ENCODE measurements at regions not wholly inside any gene's neighbourhood (a gene's known extent, or its start where the extent isn't known, plus 50 kb on each side); places are given as distances from the start of the nearest gene placed in this dataset.
"Not testable (repeated sequence)": the region's sequence is repeated elsewhere in the genome, so short reads cannot be mapped to it uniquely, and the experiment has no call there.

DNA sequence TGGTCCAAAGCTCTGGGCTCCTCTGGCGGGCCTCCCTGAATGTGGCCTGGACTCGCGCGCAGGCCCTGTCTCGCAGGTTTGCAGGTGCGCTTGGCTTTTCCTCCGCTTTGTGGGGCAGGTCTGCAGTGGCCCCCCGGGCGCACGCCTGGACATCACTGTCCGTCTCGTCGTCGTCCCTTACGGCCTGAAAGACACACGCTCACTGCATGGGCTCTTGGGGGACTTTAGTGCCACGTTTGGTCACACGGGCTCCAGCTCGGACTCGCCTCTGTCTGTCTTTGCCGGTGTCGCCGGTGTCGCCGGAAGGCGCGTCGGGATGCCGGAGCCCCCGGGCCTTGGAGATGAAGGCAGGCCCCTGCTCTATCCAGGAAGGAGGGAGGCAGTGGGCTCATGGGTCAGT is 1419.9 kb upstream of the PCDH10 start:
- H3K79me2 ChIP-seq (ENCODE audit: control insufficient read depth, insufficient read depth, low read length); H3K9ac ChIP-seq (ENCODE audit: low read length); H2BK15ac ChIP-seq (replicated peaks; ENCODE audit: low read depth): not testable (repeated sequence)

DNA sequence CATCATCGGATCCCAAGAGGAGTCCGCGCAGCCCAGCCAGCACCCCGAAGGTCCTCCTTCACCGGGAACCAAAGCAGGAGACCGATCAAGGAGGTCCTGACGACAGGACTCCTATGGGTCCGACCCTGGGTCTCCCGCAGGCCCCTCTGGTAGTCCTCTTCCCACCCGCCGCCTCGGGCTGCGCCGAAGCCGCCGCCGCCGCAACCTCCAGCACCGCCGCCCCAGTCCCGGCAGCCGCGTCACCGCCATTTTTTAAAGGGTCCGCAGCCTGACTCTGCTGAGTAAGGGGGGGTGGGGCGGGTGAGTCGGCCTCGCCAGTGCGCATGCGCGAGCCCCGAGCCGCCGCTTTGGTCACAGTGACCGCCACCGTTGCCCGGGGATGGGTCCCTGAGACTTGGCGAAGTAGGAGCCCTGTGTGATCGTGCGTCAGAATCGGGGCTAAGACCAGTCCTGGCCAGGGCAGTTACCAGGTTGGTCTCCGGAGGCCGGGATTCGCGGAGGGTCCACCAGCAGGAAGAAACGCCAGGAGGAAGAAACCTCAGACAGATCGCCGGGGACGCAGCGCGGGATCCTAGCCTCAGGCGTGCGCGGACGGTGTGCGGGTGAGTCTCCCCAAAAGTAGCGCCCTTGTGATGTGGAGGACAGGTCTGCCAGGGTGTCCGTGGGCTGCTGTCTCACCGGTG is 1419.2 kb upstream of the PCDH10 start:
- not testable (repeated sequence) for H3K79me2 ChIP-seq (ENCODE audit: control insufficient read depth, insufficient read depth, low read length); H3K79me1 ChIP-seq (ENCODE audit: low read length); H3K4me3 ChIP-seq (ENCODE audit: low read length); H3K23ac ChIP-seq (ENCODE audit: low read length); H3K4me1 ChIP-seq (ENCODE audit: control insufficient read depth, low read depth, low read length); H3K36me3 ChIP-seq (ENCODE audit: control insufficient read depth, insufficient read depth, low read length); H2BK120ac ChIP-seq (ENCODE audit: low read depth, low read length); H4K5ac ChIP-seq (ENCODE audit: low read length); H2BK5ac ChIP-seq (ENCODE audit: low read length); H3K27me3 ChIP-seq (ENCODE audit: insufficient read depth, low read length, poor library complexity); H3K4ac ChIP-seq (ENCODE audit: low read depth, low read length); H3K27ac ChIP-seq (ENCODE audit: low read depth, low read length); H3K18ac ChIP-seq (ENCODE audit: low read length); H2AK5ac ChIP-seq (ENCODE audit: low read length); DNase-seq; H3K9ac ChIP-seq (ENCODE audit: low read length); H3K4me2 ChIP-seq (ENCODE audit: low read length); H2BK15ac ChIP-seq (replicated peaks; ENCODE audit: low read depth); H4K8ac ChIP-seq (ENCODE audit: low read depth, low read length); H3K56ac ChIP-seq (ENCODE audit: low read length)
- WGBS (ENCODE audit: extremely low coverage, insufficient coverage, low lambda C conversion rate) = no CpG with 5 or more reads among the region's 59 CpGs

More for the DNA sequence above, 1419.9 kb upstream of the PCDH10 start:
- not testable (repeated sequence) for H4K5ac ChIP-seq (ENCODE audit: low read length); H2BK120ac ChIP-seq (ENCODE audit: low read depth, low read length); H4K8ac ChIP-seq (ENCODE audit: low read depth, low read length); H3K18ac ChIP-seq (ENCODE audit: low read length); H3K56ac ChIP-seq (ENCODE audit: low read length); H2BK5ac ChIP-seq (ENCODE audit: low read length); H3K79me1 ChIP-seq (ENCODE audit: low read length); H3K36me3 ChIP-seq (ENCODE audit: control insufficient read depth, insufficient read depth, low read length); H3K27ac ChIP-seq (ENCODE audit: low read depth, low read length); H2AK5ac ChIP-seq (ENCODE audit: low read length); H3K4me1 ChIP-seq (ENCODE audit: control insufficient read depth, low read depth, low read length); H3K4me2 ChIP-seq (ENCODE audit: low read length); H3K27me3 ChIP-seq (ENCODE audit: insufficient read depth, low read length, poor library complexity); DNase-seq; H3K4me3 ChIP-seq (ENCODE audit: low read length); H3K4ac ChIP-seq (ENCODE audit: low read depth, low read length); H3K23ac ChIP-seq (ENCODE audit: low read length)
- WGBS (ENCODE audit: extremely low coverage, insufficient coverage, low lambda C conversion rate) = no CpG with 5 or more reads among the region's 30 CpGs

DNA sequence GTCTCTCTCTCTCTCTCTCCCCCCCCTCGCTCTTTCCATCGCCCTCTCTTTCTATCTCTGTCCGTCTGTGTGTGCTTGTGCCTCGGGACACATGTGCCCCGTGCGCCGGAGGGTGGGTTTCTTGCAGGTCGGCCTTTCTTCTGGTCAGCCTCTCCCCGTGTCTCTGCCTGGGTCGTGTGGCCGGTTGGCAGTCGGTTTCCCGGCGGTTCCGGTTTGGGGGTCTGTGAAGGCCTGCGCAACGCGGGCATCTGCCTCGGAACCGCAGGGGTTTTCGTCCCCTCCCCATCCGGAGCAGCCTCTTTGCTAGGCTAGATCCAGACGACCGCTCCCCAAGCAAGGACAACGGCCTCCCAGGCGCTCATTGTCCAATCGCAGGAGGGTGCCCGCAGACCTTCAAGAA is 1418.5 kb upstream of the PCDH10 start:
- H3K4me3 ChIP-seq (ENCODE audit: low read length); H3K9ac ChIP-seq (ENCODE audit: low read length); H3K4me1 ChIP-seq (ENCODE audit: control insufficient read depth, low read depth, low read length); H2BK5ac ChIP-seq (ENCODE audit: low read length); H3K4me2 ChIP-seq (ENCODE audit: low read length); H3K18ac ChIP-seq (ENCODE audit: low read length); H3K56ac ChIP-seq (ENCODE audit: low read length); H3K4ac ChIP-seq (ENCODE audit: low read depth, low read length); H4K8ac ChIP-seq (ENCODE audit: low read depth, low read length); H2BK120ac ChIP-seq (ENCODE audit: low read depth, low read length); H3K27ac ChIP-seq (ENCODE audit: low read depth, low read length); DNase-seq; H2AK5ac ChIP-seq (ENCODE audit: low read length); H3K36me3 ChIP-seq (ENCODE audit: control insufficient read depth, insufficient read depth, low read length); H2BK15ac ChIP-seq (replicated peaks; ENCODE audit: low read depth); H4K5ac ChIP-seq (ENCODE audit: low read length); H3K23ac ChIP-seq (ENCODE audit: low read length); H3K79me1 ChIP-seq (ENCODE audit: low read length); H3K79me2 ChIP-seq (ENCODE audit: control insufficient read depth, insufficient read depth, low read length); H3K27me3 ChIP-seq (ENCODE audit: insufficient read depth, low read length, poor library complexity): not testable (repeated sequence)
- no CpG with 5 or more reads among the region's 28 CpGs for WGBS (ENCODE audit: extremely low coverage, insufficient coverage, low lambda C conversion rate)

DNA sequence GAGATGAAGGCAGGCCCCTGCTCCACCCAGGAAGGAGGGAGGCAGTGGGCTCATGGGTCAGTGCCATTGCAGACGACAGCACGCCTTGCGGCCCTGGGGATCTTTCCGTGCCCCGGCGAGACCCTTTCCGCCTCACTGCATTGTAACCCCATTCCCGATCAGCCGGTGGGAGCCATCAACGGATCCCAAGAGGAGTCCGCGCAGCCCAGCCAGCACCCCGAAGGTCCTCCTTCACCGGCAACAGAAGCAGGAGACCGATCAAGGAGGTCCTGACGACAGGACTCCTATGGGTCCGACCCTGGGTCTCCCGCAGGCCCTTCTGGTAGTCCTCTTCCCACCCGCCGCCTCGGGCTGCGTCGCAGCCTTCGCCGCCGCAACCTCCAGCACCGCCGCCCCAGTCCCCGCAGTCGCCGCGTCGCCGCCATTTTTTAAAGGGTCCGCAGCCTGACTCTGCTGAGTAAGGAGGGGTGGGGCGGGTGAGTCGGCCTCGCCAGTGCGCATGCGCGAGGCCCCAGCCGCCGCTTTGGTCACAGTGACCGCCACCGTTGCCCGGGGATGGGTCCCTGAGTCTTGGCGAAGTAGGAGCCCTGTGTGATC is 1417.0 kb upstream of the PCDH10 start:
- H3K23ac ChIP-seq (ENCODE audit: low read length); H4K5ac ChIP-seq (ENCODE audit: low read length): not testable (repeated sequence)
- WGBS (ENCODE audit: extremely low coverage, insufficient coverage, low lambda C conversion rate) = no CpG with 5 or more reads among the region's 47 CpGs

DNA sequence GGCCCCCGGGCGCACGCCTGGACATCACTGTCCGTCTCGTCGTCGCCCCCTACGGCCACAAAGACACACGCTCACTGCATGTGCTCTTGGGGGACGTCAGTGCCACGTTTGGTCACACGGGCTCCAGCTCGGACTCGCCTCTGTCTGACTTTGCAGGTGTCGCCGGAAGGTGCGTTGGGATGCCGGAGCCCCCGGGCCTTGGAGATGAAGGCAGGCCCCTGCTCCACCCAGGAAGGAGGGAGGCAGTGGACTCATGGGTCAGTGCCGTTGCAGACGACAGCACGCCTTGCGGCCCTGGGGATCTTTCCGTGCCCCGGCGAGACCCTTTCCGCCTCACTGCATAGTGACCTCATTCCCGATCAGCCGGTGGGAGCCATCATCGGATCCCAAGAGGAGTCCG is 1414.8 kb upstream of the PCDH10 start:
- no CpG with 5 or more reads among the region's 31 CpGs for WGBS (ENCODE audit: extremely low coverage, insufficient coverage, low lambda C conversion rate)

More for the DNA sequence above, 1417.0 kb upstream of the PCDH10 start:
- not testable (repeated sequence) for H4K8ac ChIP-seq (ENCODE audit: low read depth, low read length); H2BK120ac ChIP-seq (ENCODE audit: low read depth, low read length); H3K4me2 ChIP-seq (ENCODE audit: low read length); H2AK5ac ChIP-seq (ENCODE audit: low read length); H3K9ac ChIP-seq (ENCODE audit: low read length); H3K18ac ChIP-seq (ENCODE audit: low read length); H3K4me3 ChIP-seq (ENCODE audit: low read length); H3K36me3 ChIP-seq (ENCODE audit: control insufficient read depth, insufficient read depth, low read length); H3K27ac ChIP-seq (ENCODE audit: low read depth, low read length); H3K27me3 ChIP-seq (ENCODE audit: insufficient read depth, low read length, poor library complexity); H3K4me1 ChIP-seq (ENCODE audit: control insufficient read depth, low read depth, low read length); H3K56ac ChIP-seq (ENCODE audit: low read length); H3K4ac ChIP-seq (ENCODE audit: low read depth, low read length); H2BK5ac ChIP-seq (ENCODE audit: low read length); H2BK15ac ChIP-seq (replicated peaks; ENCODE audit: low read depth); DNase-seq; H3K79me1 ChIP-seq (ENCODE audit: low read length); H3K79me2 ChIP-seq (ENCODE audit: control insufficient read depth, insufficient read depth, low read length)

More for the DNA sequence above, 1414.8 kb upstream of the PCDH10 start:
- not testable (repeated sequence) for H3K27ac ChIP-seq (ENCODE audit: low read depth, low read length); H4K5ac ChIP-seq (ENCODE audit: low read length); H3K4ac ChIP-seq (ENCODE audit: low read depth, low read length); H3K18ac ChIP-seq (ENCODE audit: low read length); H2AK5ac ChIP-seq (ENCODE audit: low read length); H3K27me3 ChIP-seq (ENCODE audit: insufficient read depth, low read length, poor library complexity); H3K4me2 ChIP-seq (ENCODE audit: low read length); H3K79me1 ChIP-seq (ENCODE audit: low read length); H3K23ac ChIP-seq (ENCODE audit: low read length); H3K36me3 ChIP-seq (ENCODE audit: control insufficient read depth, insufficient read depth, low read length); H2BK5ac ChIP-seq (ENCODE audit: low read length); H2BK15ac ChIP-seq (replicated peaks; ENCODE audit: low read depth); H3K4me3 ChIP-seq (ENCODE audit: low read length); H3K4me1 ChIP-seq (ENCODE audit: control insufficient read depth, low read depth, low read length); DNase-seq; H2BK120ac ChIP-seq (ENCODE audit: low read depth, low read length); H3K9ac ChIP-seq (ENCODE audit: low read length); H4K8ac ChIP-seq (ENCODE audit: low read depth, low read length); H3K56ac ChIP-seq (ENCODE audit: low read length); H3K79me2 ChIP-seq (ENCODE audit: control insufficient read depth, insufficient read depth, low read length)
